Stimulated activated CD8-positive, alpha-beta memory T cell treated with anti-CD3 and anti-CD28 coated beads, Interleukin-15, amount 100 ng/mL, for 24 hours (primary cell): ENCODE measurements at regions not wholly inside any gene's neighbourhood (a gene's known extent, or its start where the extent isn't known, plus 50 kb on each side); places are given as distances from the start of the nearest gene placed in this dataset.
"Not testable (repeated sequence)": the region's sequence is repeated elsewhere in the genome, so short reads cannot be mapped to it uniquely, and the experiment has no call there.

ENCODE experiments used
- DNase-seq: peaks from one replicate; pipeline ENCODE4 v3.0.0-alpha.2; 2020; ENCODE audit warnings: low read depth

DNA sequence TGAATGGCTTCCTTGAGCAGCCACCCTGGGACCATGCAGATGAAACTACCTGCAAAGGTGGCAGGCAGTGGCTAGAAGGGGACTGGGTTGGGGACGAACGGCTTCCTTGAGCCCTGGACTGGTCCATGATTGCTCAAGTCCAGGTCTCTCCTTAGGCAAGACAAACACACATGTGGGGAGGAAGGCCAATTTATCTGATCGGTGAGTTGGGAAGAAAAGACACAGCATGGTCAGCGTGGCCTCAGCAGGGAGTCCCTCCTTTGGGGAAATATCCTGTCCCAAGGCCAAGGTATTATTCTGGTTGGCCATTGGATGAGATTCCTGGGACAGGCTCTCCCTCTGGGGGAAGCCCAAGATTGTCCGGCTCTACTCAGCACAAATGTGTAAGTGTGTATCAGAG is 116.3 kb upstream of the ERG start:
- DNase-seq: no peak

DNA sequence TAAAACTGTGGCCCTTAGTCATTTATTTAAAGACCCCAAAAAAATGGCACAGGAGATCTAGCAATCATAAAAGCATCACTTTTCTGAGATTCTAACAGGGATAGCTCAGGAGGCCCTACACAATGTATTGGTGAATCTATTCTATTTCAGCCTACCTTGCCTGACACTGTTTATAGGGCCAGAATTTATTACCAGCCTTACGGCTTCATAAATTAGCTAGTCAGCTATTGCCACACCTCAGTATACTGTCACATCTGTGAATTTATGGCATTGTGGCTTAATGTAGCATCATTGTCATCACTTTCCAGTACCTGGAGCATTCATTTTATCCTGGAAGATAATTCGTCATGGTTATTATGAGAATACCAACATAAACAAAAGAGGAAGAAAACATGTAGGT is 121.2 kb upstream of the ERG start:
- DNase-seq: no peak

DNA sequence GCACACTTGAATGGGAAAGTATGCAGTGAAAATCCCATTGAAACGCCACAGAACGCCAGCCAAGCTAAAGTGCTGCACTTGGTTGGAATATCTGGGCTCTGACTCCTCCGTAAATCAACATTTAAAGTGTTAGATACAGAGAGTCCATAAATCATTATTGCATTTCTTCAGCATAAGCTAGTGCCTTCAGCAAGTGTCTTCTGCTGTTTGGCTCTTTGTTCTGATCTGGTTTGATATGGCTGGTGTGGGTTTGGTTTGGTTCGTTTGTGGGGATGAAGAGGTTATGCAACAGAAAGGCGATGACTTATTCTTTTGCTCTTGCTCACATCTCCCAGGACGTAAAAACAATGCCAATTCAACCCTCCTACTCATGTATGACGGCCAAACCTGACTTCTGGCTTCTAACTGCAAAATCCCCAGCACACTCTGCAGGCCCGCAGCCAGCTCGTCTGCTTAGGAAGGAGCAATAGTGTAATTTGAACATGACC is 121.8 kb upstream of the ERG start:
- DNase-seq: no peak

DNA sequence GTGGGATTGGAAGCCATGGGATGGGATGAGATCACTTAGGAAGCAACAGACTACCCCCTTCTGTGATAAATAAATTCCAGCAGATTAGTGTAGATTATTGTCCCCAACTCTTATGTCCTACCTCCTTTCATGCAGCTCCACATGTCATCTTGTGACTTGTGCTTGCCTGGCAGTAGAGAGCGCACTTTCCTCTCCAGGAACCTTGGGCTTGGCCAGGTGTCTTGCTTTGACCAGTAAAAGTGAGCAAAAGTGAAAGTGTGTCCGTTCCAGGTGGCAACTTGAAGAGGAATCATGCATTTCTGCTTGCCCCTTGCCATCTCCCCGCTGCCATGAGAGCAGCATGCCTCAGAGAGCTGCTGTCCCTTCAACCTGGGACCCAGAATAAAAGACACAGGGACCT is 122.9 kb upstream of the ERG start:
- DNase-seq: no peak

DNA sequence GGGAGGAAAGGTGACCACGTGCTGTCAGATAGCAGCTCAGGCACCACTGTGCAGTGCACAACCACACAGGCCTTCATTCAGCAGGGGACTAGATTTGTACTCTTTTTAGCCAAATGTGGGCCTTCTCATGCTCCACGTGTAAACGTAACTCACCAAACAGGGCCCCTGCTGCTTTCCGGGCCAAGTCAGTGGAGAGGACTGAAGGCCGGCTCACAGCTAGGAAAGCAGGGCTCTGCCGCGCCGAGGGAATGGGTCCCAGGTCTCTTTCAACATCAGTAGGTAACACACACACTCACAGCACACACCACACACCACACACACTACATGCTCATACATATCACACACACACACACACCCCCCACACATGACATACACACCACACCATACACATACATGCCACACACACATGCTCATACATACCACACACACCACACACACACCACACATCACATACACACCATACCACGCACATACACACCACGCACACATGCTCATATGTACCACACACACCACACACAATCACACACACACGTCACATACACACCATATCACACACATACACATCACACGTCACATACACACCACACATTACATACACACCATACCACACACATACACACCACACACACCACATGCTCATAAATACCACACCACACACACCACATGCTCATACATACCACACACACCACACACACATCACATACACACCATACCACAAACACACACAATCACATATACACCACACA is 124.0 kb upstream of the ERG start:
- DNase-seq: no peak

DNA sequence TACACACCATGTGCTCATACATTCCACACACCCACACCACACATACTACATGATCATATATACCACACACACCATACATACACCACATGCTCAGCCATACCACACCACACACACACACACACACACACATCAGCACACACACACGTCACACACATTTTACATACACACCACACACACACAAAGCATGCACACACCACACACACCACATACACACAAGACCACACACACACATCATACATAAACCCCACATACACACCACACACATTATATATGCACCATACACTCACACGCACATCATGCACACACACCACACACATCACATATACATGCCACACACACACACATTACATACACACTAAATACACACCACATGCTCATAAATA is 124.5 kb upstream of the ERG start:
- no peak for DNase-seq

DNA sequence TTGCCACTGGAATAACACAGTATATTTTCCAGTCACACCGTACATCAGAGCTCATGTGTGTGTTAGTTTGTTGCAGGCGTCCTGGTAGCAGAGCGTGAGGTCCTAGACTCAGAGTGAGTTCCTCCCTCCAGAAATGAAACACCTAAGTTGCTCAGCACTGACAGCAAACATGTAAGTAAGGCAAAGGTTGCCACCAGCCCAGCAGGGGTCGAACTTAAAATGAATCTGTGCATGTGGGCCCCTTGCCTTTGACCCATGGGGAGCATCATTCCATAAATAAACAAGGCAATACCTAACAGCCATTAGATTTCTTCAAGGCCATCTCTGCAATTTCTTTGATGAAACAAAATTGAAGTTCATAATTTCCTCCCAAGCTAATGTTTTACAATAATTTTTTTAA is 125.3 kb upstream of the ERG start:
- no peak for DNase-seq

DNA sequence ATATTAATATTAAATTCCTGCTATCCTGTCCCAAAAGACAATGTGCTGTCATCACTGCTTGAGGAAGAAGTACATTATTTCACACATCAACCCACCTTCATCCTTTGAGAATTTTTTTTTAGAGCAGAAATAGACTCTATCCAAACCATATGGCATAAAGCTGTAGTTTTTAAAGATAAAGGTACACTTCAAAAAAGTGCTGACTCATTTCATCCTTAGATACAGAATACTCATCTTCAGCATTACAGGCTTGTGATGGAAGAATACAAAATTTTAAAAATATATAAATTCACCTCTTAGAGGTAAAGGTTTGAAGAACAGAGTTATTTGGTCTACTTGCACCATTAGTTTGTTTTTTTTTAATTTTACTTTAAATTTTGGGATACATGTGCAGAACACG is 126.7 kb upstream of the ERG start:
- no peak for DNase-seq

DNA sequence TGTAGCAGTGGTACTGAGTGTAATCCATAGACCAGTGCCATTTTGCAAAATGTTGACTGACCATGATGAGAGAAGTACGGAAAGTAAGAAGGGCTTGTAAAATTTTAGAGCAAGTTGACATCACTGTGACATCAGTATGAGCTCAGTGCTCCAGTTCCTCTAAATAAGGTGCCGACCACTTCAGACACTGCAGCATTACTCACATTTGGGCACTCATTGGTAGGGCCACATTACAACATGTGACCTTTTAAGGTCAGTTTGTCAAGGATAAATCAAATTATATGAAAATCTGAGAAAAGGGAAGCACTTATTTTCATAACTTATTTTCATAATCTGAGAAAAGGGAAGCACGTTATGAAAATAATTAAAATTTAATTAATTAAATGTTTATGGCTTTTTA is 128.0 kb upstream of the ERG start:
- DNase-seq: no peak

DNA sequence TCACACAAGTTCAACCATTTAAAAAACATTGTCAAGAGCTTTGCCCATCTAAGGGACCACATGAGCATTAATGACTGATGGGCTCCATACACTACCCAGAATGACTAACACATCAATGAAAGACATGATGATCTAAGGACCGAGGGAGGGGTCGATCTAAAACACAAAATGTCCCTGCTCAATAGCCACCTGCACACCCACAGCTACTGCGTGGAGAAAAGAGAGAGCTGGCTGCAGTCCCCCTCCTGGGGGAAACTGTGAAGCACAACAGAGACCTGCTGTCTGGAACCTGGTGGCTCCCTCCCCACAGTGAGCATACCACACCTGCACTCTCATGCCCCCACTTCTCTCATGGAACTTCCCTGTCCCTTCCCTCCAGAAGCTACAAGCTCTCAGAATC is 130.1 kb upstream of the ERG start:
- no peak for DNase-seq

DNA sequence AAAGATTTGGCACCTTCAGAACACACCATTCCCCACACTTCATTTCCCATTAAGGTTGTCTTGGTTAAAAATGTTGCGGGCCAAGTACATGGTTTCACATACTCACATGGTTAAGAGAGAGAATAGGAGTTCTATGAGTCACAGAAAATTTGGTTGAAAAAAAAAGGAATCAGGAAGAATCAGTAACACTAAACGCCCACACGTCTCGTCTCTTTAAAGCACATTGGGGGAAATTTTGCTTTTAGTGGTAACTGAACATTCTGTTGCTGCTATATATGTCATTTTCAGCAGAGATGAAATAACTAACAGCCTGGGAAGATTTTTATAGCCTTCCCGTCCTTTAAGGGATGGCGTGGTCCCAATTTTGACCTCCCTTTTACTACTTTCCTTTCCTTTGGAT is 132.9 kb upstream of the ERG start:
- DNase-seq: no peak

DNA sequence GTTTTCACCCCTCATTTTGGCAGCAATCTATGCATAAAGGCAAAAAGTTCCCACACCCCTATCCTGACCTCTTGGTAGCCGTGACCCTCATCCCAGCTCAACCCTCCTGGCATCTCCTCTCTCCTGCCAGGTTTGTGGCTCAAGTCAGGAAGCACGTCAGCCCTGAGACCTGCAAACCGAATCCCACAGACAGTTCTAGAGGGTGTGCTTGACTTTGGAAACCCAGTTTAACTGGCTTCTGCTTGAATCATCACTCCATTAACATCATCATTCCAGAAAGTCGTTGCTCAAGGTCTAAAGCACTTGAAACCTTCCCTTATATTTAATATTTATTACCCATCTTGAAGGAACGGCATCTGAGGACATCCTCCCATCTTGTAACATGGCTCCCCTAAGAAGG is 133.4 kb upstream of the ERG start:
- no peak for DNase-seq

DNA sequence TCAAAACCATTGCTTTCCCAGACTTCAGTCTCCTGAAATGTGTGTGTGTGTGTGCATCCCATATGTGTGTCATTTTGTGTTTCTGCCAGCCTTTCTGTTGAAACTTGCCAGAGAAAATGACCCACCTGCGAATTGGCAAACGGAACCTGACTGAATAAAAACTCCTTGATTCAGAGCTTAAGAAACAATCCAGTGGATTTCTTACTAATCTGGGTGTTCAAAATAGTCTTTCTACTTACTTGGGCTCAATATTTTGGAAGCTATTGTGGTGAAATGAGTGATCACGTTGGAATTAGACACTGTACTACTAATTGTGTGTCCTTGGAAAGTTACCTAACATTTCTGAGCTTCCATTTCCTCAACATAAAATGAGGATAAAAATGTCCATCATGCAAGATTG is 138.9 kb upstream of the ERG start:
- DNase-seq: no peak

DNA sequence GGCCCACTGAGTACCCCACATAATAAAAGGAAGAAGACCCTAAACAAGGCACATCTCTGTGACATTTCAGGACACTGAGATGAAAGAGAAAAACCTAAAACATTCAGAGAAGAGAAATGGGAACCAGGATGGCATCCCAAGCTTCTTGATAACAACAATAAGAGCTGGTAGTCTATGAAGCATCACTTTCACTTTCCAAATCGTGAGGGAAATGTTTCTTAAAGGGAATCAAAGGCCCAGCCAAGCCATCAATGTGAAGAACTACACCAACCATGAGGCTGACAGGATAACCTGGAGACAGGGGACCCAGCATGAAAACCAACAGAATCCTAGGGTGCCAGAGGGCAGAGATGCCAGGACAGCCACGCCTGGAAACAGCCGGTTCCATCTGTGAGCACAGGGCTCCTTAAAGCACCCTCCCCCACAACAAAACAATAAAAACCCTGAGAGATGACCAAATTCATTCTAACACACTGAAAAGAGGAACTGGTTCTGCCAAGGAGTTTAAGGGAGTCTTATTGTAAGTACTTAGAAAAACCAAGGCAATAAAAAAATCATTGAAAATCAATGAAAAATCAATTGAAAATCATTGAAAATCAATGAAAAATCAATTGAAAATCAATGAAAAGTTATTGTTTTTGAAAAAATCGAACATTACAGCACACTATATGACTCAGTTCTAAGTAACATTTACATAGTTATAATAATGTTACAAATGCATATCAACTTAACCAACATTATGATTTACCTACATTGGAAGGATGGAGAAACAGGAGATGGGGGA is 141.5 kb upstream of the ERG start:
- no peak for DNase-seq

DNA sequence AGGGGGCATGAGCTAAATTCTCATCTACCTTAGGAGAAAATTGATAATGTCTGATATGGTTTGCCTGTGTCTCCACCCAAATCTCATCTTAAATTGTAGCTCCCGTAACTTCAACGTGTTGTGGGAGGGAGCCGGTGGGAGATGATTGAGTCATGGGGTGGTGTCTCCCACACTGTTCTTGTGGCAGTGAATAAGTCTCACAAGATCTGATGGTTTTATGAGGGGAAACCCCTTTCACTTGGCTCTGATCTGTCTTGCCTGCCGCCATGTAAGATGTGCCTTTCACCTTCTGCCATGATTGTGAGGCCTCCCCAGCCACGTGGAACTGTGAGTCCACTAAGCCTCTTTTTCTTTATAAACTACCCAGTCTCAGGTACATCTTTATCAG is 142.1 kb upstream of the ERG start:
- DNase-seq: not testable (repeated sequence)

DNA sequence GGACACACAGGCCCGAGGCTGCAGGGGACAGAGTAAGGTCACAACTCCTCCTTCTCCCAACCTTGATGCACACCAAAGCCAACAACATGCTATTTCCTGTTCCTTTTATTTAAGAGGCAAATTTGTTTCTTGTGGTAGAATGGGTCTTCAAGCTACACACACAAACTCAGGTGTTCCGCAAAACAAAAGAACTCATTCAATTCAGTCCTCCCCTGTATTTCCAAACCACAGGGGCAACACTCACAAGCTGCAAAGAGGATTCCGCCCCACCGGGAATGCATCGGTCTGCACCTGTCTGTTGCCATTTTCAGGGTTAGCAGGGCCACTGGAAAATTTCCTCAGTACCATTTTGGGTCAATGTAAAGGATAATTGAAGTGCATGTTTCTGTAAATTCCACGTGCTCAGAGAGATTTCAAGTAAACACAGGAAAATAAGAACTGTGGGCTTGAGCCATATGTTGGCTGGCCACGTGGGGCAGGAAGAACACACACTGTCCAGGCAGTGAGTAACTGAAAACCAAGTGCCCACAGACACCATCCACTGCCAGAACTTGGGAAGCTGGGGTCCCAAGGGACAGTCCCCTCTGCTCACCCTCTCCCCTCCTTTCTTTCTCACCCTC is 145.2 kb upstream of the ERG start:
- no peak for DNase-seq

DNA sequence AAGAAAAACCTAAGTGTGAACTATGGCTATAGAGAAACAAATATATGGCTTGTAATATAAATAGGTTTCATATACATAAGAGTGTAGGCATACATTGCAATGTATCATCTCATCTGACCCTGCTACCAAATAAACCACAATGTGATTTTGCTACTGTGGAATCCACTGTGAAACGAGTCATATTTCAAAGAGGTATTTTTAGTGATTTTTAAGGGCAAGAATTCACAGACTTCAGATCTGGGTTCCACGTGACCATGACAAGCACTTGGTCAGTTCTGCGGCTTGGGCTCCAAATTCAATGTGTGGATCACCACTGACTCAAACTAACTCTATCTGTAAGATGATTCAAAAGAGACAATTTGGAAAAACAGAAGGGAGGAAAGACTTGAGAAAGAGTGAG is 147.0 kb upstream of the ERG start:
- no peak for DNase-seq

DNA sequence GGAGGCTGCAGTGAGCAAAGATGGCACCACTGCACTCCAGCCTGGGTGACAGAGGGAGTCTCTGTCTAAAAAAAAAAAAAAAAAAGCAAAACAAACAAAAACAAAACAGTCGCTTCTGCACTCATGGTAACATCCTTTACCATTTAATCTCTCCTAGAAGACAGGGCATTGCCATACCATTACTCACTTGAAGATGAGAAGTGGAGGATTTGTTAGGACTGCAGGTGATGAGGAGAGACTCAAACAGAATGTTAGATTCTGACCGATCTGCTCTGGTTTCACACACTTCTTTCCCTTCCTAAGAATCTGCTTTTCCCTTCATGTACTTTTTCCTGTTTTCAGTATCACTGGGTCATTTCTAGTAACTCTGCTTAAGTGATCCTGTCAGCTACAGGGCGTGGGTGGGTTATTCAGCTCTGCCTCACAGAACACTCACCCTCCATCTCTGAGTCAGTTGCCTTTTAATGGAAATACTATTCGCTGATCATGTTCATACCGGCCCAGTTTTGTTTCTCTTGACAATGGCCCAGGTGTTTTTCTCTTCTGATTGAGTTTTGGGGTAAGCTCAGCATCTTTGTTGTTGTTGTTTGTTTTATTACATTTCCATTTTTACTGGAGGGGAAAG is 148.0 kb upstream of the ERG start:
- DNase-seq: no peak

DNA sequence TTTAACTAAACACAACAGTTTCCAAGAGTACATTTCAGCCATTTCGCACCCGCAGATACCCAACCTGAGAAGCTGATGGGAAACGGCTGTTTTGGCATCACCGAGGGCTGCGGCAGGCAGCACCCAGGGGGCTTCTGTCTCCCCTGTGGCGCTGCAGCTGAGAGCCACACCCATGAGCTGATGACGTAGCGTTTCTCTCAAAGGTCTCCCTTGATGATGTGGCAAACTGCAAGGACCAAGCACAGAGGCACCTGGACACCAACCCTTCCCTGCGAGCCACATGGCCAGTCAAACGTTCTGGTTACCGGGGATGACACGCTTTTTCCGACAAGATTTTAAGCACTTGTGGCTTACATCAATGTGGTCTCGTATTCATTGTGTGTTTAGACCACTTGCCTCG is 150.8 kb upstream of the ERG start:
- no peak for DNase-seq

DNA sequence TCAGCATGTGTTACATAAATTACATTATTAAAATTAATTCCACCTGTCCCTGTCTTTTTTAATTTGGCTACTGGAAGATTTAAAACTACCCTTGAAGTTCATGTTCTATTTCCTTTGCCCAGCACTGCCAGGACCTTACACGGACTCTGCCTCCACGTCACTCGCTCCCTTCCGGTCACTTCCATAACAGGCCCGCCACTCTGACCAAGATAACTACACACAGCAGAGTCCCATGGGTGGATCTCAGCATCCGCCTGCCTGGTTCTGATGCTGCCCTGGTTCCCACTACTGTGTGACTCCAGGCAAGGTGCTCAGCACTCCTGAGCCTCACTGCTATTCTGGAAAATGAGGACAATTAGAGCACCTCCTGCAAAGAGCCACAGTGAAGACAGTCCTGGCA is 153.3 kb upstream of the ERG start:
- DNase-seq: no peak

DNA sequence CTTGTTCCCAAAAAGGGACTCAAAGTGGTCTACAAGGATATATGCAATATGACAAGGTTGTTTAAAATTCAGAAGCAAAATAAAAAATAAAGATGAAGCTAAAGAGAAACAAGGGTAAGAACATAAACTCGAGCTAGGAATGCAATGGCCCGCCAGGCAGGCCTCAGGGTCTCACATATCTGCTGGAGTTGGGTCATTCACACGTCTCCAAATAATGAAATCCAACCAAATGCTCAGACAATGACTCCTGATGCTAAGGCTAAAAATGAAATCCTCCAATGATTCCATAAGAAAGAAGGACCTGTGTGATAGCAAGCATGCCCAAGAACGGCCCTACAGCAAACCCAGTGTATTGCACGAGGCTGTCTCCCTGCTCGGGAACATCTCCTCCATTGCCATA is 153.3 kb upstream of the ETS2 start:
- no peak for DNase-seq

DNA sequence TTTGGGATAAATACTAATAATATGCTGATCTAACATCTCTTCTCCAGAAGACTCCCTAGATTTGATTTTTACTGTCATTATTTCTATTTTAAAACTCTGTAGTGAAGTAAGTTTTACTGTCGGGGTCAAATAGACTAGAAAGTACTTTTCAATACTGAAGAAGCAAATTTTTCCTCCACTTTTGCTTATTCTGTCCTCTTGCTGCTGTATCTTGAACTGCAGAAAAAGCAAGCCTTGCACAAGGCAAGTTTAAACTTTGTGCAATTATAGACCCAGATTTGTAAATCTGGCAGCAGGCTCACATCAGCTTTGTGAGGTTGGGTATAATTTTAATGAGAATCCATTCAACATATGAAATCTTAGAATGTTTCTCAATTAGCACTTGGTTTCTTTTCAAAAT is 151.1 kb upstream of the ETS2 start:
- no peak for DNase-seq

DNA sequence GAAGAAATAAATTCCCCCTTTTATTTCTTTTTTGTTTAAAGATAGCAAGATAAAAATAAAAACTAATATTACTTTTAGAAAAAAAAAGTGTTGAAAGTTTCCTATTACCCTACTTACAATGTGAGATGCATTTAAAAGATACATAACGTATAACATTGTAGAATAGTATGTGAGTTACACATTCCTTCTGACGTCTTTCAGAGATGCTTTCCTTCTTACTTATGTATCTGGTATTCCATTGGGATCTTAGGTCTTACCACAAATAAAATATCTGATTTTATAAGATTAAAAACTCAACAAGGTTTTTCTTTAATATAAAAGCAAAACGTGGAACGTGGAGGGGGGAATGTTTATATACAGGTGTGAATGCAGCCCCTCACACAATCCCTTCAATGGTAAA is 147.2 kb upstream of the ETS2 start:
- DNase-seq: no peak
